ENCODE measurements at regions not wholly inside any gene's neighbourhood (a gene's known extent, or its start where the extent isn't known, plus 50 kb on each side); places are given as distances from the start of the nearest gene placed in this dataset.

GRCh38 chr3:5277612-5278236 is 90.2 kb downstream of the EDEM1 start:
- POLR2A ChIA-PET = interaction anchor here (0.6 to 3.0 kb wide), 3 partner anchors 15 to 103 kb away, joined by 3 to 12 read pairs (median 3); no protein-coding TSS in a partner anchor
- DNase-seq (ENCODE audit: low spot score) = no peak
- BruUV-seq (replicated peaks) = no TSS peak

DNA sequence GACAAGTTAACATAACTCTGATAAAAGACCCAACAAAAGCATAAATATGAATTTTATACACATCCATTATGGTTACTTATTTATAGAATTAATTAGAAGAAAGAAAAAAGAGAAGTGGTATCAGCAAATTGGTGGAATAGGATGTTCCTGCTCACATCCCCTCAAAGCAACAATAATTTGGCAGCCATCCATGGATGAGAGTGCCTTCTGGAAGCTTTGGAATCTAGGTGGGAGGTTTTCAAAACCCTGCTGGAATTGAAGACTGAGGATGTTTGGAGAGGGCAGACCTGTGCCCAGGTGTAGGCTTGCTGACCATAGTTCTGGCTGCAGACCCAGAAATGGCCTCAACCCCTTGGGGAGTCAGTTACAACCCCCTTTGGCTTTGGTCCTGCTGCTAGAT is 91.2 kb downstream of the EDEM1 start:
- intact Hi-C loops (cut with micrococcal nuclease; ENCODE audit: unreplicated experiment) = no loop called here
- TF ChIP-seq EZH2phosphoT487 (IDR thresholded peaks at IDR 0.05; ENCODE audit: borderline replicate concordance, low read depth, low read length) = no peak
- TF ChIP-seq CTCF (conservative IDR thresholded peaks at IDR 0.05; ENCODE audit: low read length) = no peak
- H3K4me3 ChIP-seq (ENCODE audit: low read depth, low read length, poor library complexity, severe bottlenecking) = no peak overlapping the region
- no peaks in the 10 kb centered on the region for H3K4me1 ChIP-seq (ENCODE audit: insufficient read depth, low read length, poor library complexity, severe bottlenecking)
- CTCF ChIA-PET (ENCODE audit: unreplicated experiment) = no interaction called here
- POLR2A ChIA-PET = interaction anchor here (0.6 kb wide), 1 partner anchor 12 kb away, joined by 5 read pairs; no protein-coding TSS in a partner anchor
- no peaks in the 10 kb centered on the region for H4K20me1 ChIP-seq (ENCODE audit: insufficient read depth, low read length)
- H3K9me2 ChIP-seq (ENCODE audit: insufficient read depth, low read length) = no peaks in the 10 kb centered on the region
- H3K36me3 ChIP-seq (ENCODE audit: insufficient read depth, low read length) = no peaks in the 10 kb centered on the region
- no peaks in the 10 kb centered on the region for H3K79me2 ChIP-seq (ENCODE audit: insufficient read depth, low read depth, low read length)
- no peak overlapping the region for H3K4me2 ChIP-seq (ENCODE audit: low read length)
- no TSS peak for BruUV-seq (replicated peaks)
- no peak for DNase-seq (ENCODE audit: low spot score)
- no peaks in the 10 kb centered on the region for H3K9me3 ChIP-seq (ENCODE audit: low read length)
- H3K27ac ChIP-seq (ENCODE audit: low read depth, low read length, poor library complexity, severe bottlenecking) = no peak overlapping the region
- H2AFZ ChIP-seq (ENCODE audit: low read length) = no peak overlapping the region

More at GRCh38 chr3:5277612-5278236, 90.2 kb downstream of the EDEM1 start:
- CTCF ChIA-PET (ENCODE audit: unreplicated experiment) = interaction anchor here (0.8 kb wide), 1 partner anchor 14 kb away, joined by 3 read pairs; no protein-coding TSS in a partner anchor
- Histone ChIP-seq H3K4me2 (ENCODE audit: low read length) (no peak overlapping the region), H3K9me3 (ENCODE audit: low read length) (no peaks in the 10 kb centered on the region), H3K4me3 (ENCODE audit: low read depth, low read length, poor library complexity, severe bottlenecking) (no peak overlapping the region), H4K20me1 (ENCODE audit: insufficient read depth, low read length) (no peaks in the 10 kb centered on the region), H3K9me2 (ENCODE audit: insufficient read depth, low read length) (no peaks in the 10 kb centered on the region), H3K79me2 (ENCODE audit: insufficient read depth, low read depth, low read length) (no peaks in the 10 kb centered on the region), H3K4me1 (ENCODE audit: insufficient read depth, low read length, poor library complexity, severe bottlenecking) (no peaks in the 10 kb centered on the region), H2AFZ (ENCODE audit: low read length) (no peak overlapping the region), H3K27ac (ENCODE audit: low read depth, low read length, poor library complexity, severe bottlenecking) (no peak overlapping the region), H3K36me3 (ENCODE audit: insufficient read depth, low read length) (no peaks in the 10 kb centered on the region)
- no peak for TF ChIP-seq CTCF (conservative IDR thresholded peaks at IDR 0.05; ENCODE audit: low read length)
- TF ChIP-seq EZH2phosphoT487 (IDR thresholded peaks at IDR 0.05; ENCODE audit: borderline replicate concordance, low read depth, low read length) = no peak
- intact Hi-C loops (cut with micrococcal nuclease; ENCODE audit: unreplicated experiment) = no loop called here

DNA sequence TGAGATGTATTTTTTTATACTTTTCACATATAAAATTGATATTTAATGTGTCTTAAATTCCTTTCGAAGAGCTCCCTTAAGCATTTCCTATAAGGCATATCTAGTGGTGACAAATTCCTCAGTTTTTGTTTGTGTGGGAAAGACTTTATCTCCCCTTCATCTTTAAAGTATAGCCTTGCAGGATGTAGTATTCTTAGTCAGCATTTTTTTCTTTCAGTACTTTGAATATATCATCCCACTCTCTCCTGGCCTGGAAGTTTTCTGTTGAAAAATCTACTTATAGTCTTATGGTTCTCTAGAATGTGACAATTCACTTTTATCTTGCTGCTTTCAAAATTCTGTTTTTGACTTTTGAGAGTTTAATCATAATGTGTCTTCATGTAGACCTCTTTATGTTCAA is 95.2 kb downstream of the EDEM1 start:
- no peak overlapping the region for H3K4me3 ChIP-seq (ENCODE audit: low read depth, low read length, poor library complexity, severe bottlenecking)
- H3K79me2 ChIP-seq (ENCODE audit: insufficient read depth, low read depth, low read length) = no peaks in the 10 kb centered on the region
- H2AFZ ChIP-seq (ENCODE audit: low read length) = no peak overlapping the region
- H3K36me3 ChIP-seq (ENCODE audit: insufficient read depth, low read length) = no peaks in the 10 kb centered on the region
- H3K9me3 ChIP-seq (ENCODE audit: low read length) = no peaks in the 10 kb centered on the region
- intact Hi-C loops (cut with micrococcal nuclease; ENCODE audit: unreplicated experiment) = no loop called here
- no peak overlapping the region for H3K4me2 ChIP-seq (ENCODE audit: low read length)
- H4K20me1 ChIP-seq (ENCODE audit: insufficient read depth, low read length) = no peaks in the 10 kb centered on the region
- H3K9me2 ChIP-seq (ENCODE audit: insufficient read depth, low read length) = no peaks in the 10 kb centered on the region
- no peak overlapping the region for H3K27ac ChIP-seq (ENCODE audit: low read depth, low read length, poor library complexity, severe bottlenecking)
- BruUV-seq (replicated peaks) = no TSS peak
- ChIA-PET CTCF (ENCODE audit: unreplicated experiment) (no interaction called here), POLR2A (no interaction called here)
- no peaks in the 10 kb centered on the region for H3K4me1 ChIP-seq (ENCODE audit: insufficient read depth, low read length, poor library complexity, severe bottlenecking)
- no peak for DNase-seq (ENCODE audit: low spot score)
- TF ChIP-seq EZH2phosphoT487 (IDR thresholded peaks at IDR 0.05; ENCODE audit: borderline replicate concordance, low read depth, low read length) (no peak), CTCF (conservative IDR thresholded peaks at IDR 0.05; ENCODE audit: low read length) (no peak)

All from OCI-LY7 (cell line).